ENCODE measurements at regions not wholly inside any gene's neighbourhood (a gene's known extent, or its start where the extent isn't known, plus 50 kb on each side); places are given as distances from the start of the nearest gene placed in this dataset.

DNA sequence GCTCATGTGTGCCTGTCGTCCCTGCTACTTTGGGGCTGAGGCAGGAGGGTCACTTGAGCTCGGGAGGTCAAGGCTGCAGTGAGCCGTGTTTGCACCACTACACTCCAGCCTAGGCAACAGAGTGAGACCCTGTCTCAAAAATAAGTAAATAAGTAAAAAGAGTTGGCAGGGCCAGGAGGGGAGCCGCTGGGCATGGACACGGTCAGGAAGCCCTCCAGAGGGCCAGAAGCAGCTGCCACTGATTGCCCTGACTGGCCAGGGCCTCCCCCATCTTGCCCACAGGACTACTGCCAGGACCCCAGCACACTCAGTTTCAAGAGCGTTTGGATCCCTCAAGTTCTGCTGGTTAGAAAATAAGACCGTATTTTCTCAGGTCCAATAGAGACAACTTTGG, 112.2 kb upstream of the IPO9 start:
- no peak for TF ChIP-seq RAD21 (conservative IDR thresholded peaks at IDR 0.05)
- no peak for TF ChIP-seq POLR2AphosphoS5 (IDR thresholded peaks at IDR 0.05)
- no peak for TF ChIP-seq EP300 (conservative IDR thresholded peaks at IDR 0.05; ENCODE audit: poor library complexity, severe bottlenecking)
- TF ChIP-seq TAF1 (IDR thresholded peaks at IDR 0.05; ENCODE audit: low read depth): no peak
- no peak for TF ChIP-seq SMC3 (conservative IDR thresholded peaks at IDR 0.05; ENCODE audit: poor library complexity)
- TF ChIP-seq, protein P1, sequence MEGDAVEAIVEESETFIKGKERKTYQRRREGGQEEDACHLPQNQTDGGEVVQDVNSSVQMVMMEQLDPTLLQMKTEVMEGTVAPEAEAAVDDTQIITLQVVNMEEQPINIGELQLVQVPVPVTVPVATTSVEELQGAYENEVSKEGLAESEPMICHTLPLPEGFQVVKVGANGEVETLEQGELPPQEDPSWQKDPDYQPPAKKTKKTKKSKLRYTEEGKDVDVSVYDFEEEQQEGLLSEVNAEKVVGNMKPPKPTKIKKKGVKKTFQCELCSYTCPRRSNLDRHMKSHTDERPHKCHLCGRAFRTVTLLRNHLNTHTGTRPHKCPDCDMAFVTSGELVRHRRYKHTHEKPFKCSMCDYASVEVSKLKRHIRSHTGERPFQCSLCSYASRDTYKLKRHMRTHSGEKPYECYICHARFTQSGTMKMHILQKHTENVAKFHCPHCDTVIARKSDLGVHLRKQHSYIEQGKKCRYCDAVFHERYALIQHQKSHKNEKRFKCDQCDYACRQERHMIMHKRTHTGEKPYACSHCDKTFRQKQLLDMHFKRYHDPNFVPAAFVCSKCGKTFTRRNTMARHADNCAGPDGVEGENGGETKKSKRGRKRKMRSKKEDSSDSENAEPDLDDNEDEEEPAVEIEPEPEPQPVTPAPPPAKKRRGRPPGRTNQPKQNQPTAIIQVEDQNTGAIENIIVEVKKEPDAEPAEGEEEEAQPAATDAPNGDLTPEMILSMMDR (IDR thresholded peaks at IDR 0.05; ENCODE audit: poor library complexity, severe bottlenecking): no peak
- no peak for TF ChIP-seq EZH2 (IDR thresholded peaks at IDR 0.05; ENCODE audit: borderline replicate concordance, insufficient read depth, low read length, poor library complexity, severe bottlenecking)
- no peak for TF ChIP-seq MXI1 (conservative IDR thresholded peaks at IDR 0.05; ENCODE audit: poor library complexity, severe bottlenecking)
- TF ChIP-seq, protein P2, sequence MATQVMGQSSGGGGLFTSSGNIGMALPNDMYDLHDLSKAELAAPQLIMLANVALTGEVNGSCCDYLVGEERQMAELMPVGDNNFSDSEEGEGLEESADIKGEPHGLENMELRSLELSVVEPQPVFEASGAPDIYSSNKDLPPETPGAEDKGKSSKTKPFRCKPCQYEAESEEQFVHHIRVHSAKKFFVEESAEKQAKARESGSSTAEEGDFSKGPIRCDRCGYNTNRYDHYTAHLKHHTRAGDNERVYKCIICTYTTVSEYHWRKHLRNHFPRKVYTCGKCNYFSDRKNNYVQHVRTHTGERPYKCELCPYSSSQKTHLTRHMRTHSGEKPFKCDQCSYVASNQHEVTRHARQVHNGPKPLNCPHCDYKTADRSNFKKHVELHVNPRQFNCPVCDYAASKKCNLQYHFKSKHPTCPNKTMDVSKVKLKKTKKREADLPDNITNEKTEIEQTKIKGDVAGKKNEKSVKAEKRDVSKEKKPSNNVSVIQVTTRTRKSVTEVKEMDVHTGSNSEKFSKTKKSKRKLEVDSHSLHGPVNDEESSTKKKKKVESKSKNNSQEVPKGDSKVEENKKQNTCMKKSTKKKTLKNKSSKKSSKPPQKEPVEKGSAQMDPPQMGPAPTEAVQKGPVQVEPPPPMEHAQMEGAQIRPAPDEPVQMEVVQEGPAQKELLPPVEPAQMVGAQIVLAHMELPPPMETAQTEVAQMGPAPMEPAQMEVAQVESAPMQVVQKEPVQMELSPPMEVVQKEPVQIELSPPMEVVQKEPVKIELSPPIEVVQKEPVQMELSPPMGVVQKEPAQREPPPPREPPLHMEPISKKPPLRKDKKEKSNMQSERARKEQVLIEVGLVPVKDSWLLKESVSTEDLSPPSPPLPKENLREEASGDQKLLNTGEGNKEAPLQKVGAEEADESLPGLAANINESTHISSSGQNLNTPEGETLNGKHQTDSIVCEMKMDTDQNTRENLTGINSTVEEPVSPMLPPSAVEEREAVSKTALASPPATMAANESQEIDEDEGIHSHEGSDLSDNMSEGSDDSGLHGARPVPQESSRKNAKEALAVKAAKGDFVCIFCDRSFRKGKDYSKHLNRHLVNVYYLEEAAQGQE (IDR thresholded peaks at IDR 0.05; ENCODE audit: borderline replicate concordance): no peak
- no peak overlapping the region for H3K27ac ChIP-seq (ENCODE audit: low read length)
- peaks cover 19% of the 10 kb centered on the region for H3K79me2 ChIP-seq (replicated peaks; ENCODE audit: insufficient read depth, low read length)
- H3K9me2 ChIP-seq (ENCODE audit: insufficient read depth, low read length): no peaks in the 10 kb centered on the region
- peaks cover 3% of the 10 kb centered on the region for H3F3A ChIP-seq (ENCODE audit: insufficient read depth, low read length, poor library complexity, severe bottlenecking)
- peaks cover 4% of the 10 kb centered on the region for H4K20me1 ChIP-seq (ENCODE audit: insufficient read depth)
- no peaks in the 10 kb centered on the region for H3K27me3 ChIP-seq (ENCODE audit: insufficient read depth, low read depth, low read length)
- no peaks in the 10 kb centered on the region for H3K36me3 ChIP-seq (ENCODE audit: insufficient read depth, low read length)
- H3K9ac ChIP-seq (ENCODE audit: low read length): no peak overlapping the region
- no peak overlapping the region for H3K4me2 ChIP-seq (ENCODE audit: low read length)
- no peaks in the 10 kb centered on the region for H3K9me3 ChIP-seq (ENCODE audit: low read length)
- H2AFZ ChIP-seq (ENCODE audit: low read depth, low read length): no peak overlapping the region
- H3K4me3 ChIP-seq (ENCODE audit: low read length): no peak overlapping the region

DNA sequence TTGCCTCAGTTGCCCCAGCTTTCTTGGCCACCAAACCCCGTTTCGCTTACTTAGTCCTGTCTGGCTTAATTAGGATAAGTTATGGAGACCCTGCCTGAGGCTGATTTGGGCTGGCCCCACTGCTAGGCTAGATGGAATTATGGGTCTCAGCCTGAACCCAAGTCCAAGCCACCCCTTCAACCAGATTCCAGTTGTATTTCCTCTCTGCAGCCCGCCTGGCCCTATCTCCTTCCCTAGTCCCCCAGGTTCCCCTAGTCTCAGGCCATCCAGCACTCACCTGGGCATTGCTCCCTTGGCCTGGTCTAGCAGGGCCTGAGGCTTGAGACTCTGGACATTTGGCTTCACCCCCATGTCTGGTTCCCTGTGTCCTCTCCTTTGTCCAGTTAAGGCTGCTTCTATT, 111.7 kb upstream of the IPO9 start:
- Histone ChIP-seq H3K9me3 (ENCODE audit: low read length) (no peaks in the 10 kb centered on the region), H3K9me2 (ENCODE audit: insufficient read depth, low read length) (no peaks in the 10 kb centered on the region), H3K36me3 (ENCODE audit: insufficient read depth, low read length) (no peaks in the 10 kb centered on the region), H3K27me3 (ENCODE audit: insufficient read depth, low read depth, low read length) (no peaks in the 10 kb centered on the region), H3F3A (ENCODE audit: insufficient read depth, low read length, poor library complexity, severe bottlenecking) (peaks cover 3% of the 10 kb centered on the region), H3K9ac (ENCODE audit: low read length) (no peak overlapping the region), H3K79me2 (replicated peaks; ENCODE audit: insufficient read depth, low read length) (peaks cover 20% of the 10 kb centered on the region), H2AFZ (ENCODE audit: low read depth, low read length) (no peak overlapping the region), H3K4me2 (ENCODE audit: low read length) (no peak overlapping the region), H4K20me1 (ENCODE audit: insufficient read depth) (peaks cover 4% of the 10 kb centered on the region), H3K4me3 (ENCODE audit: low read length) (no peak overlapping the region), H3K27ac (ENCODE audit: low read length) (no peak overlapping the region)
- TF ChIP-seq EP300 (conservative IDR thresholded peaks at IDR 0.05; ENCODE audit: poor library complexity, severe bottlenecking) (no peak), SMC3 (conservative IDR thresholded peaks at IDR 0.05; ENCODE audit: poor library complexity) (no peak), MXI1 (conservative IDR thresholded peaks at IDR 0.05; ENCODE audit: poor library complexity, severe bottlenecking) (no peak), POLR2AphosphoS5 (IDR thresholded peaks at IDR 0.05) (no peak), EZH2 (IDR thresholded peaks at IDR 0.05; ENCODE audit: borderline replicate concordance, insufficient read depth, low read length, poor library complexity, severe bottlenecking) (no peak), RAD21 (conservative IDR thresholded peaks at IDR 0.05) (no peak), TAF1 (IDR thresholded peaks at IDR 0.05; ENCODE audit: low read depth) (no peak)
- TF ChIP-seq, protein P2 (IDR thresholded peaks at IDR 0.05; ENCODE audit: borderline replicate concordance): no peak
- TF ChIP-seq, protein P1 (IDR thresholded peaks at IDR 0.05; ENCODE audit: poor library complexity, severe bottlenecking): no peak
